MM.1S (cell line): ENCODE measurements at regions not wholly inside any gene's neighbourhood (a gene's known extent, or its start where the extent isn't known, plus 50 kb on each side); places are given as distances from the start of the nearest gene placed in this dataset.
A peak's percentile ranks its signal among the peaks of the same experiment; 100 is the strongest.

Experiments used
- DNase-seq: peaks from one replicate; pipeline ENCODE4 v3.0.0-alpha.2; 2015
- H2AFZ ChIP-seq: fragments of 300-600 bp; sonication (generic); 2 replicates; pipeline ENCODE4 v1.6.0; 2016; ENCODE audit warnings: antibody characterized with exemption, low read length
- H3F3A ChIP-seq: fragments of 300-600 bp; sonication (generic); 2 replicates; pipeline ENCODE4 v1.6.1; 2016; ENCODE audit warnings: mild to moderate bottlenecking, antibody characterized with exemption, low read length, moderate library complexity, mixed read lengths; ENCODE audit not compliant: insufficient read depth
- H3K27ac ChIP-seq: fragments of 300-600 bp; sonication (generic); 2 replicates; pipeline ENCODE4 v1.5.1; 2016; ENCODE audit warnings: mild to moderate bottlenecking, low read length
- H3K27me3 ChIP-seq: fragments of 300-600 bp; sonication (generic); replicated peaks from 2 replicates; pipeline ENCODE4 v1.6.0; 2016; ENCODE audit warnings: low read length; ENCODE audit not compliant: insufficient read depth
- H3K36me3 ChIP-seq: fragments of 300-600 bp; sonication (generic); replicated peaks from 2 replicates; pipeline ENCODE4 v1.6.1; 2016; ENCODE audit warnings: mild to moderate bottlenecking, low read length, mixed read lengths; ENCODE audit not compliant: insufficient read depth
- H3K4me1 ChIP-seq: fragments of 300-600 bp; sonication (generic); 2 replicates; pipeline ENCODE4 v1.6.1; 2016; ENCODE audit warnings: low read length, mixed read lengths
- H3K4me2 ChIP-seq: fragments of 300-600 bp; sonication (generic); 2 replicates; pipeline ENCODE4 v1.6.0; 2016; ENCODE audit warnings: low read depth, low read length
- H3K4me3 ChIP-seq: fragments of 300-600 bp; sonication (generic); 2 replicates; pipeline ENCODE4 v1.5.1; 2016; ENCODE audit warnings: low read length, mixed read lengths
- H3K79me2 ChIP-seq: fragments of 300-600 bp; sonication (generic); 2 replicates; pipeline ENCODE4 v1.6.1; 2016; ENCODE audit warnings: mixed run types, low read length, mixed read lengths
- H3K9ac ChIP-seq: fragments of 300-600 bp; sonication (generic); 2 replicates; pipeline ENCODE4 v1.6.1; 2016; ENCODE audit warnings: low read length, mixed read lengths
- H3K9me2 ChIP-seq: fragments of 300-600 bp; sonication (generic); replicated peaks from 2 replicates; pipeline ENCODE4 v1.6.1; 2016; ENCODE audit warnings: mild to moderate bottlenecking, low read length, mixed read lengths; ENCODE audit not compliant: insufficient read depth
- H3K9me3 ChIP-seq: fragments of 300-600 bp; sonication (generic); replicated peaks from 2 replicates; pipeline ENCODE4 v1.6.1; 2016; ENCODE audit warnings: mild to moderate bottlenecking, low read length, mixed read lengths; ENCODE audit not compliant: insufficient read depth
- H4K20me1 ChIP-seq: fragments of 300-600 bp; sonication (generic); 2 replicates; pipeline ENCODE4 v1.6.1; 2016; ENCODE audit warnings: mild to moderate bottlenecking, low read length, moderate library complexity, mixed read lengths; ENCODE audit not compliant: insufficient read depth
- CTCF ChIP-seq: fragments of 300-600 bp; sonication (generic); IDR thresholded peaks from 2 replicates; pipeline ENCODE4 v1.5.1; 2016; ENCODE audit warnings: antibody characterized with exemption, low read length, mixed read lengths
- EZH2 ChIP-seq: fragments of 300-600 bp; sonication (generic); optimal IDR thresholded peaks from 2 replicates; pipeline ENCODE3; 2017; ENCODE audit warnings: low read depth, mild to moderate bottlenecking, antibody characterized with exemption, low read length, mixed read lengths
- EZH2phosphoT487 ChIP-seq: fragments of 300-600 bp; sonication (generic); IDR thresholded peaks from 2 replicates; pipeline ENCODE4 v1.6.1; 2018; ENCODE audit warnings: antibody characterized with exemption, low read length

- no peak overlapping the region for H3K4me3 ChIP-seq
- no peaks in the 10 kb centered on the region for H3K36me3 ChIP-seq
- no peak overlapping the region for H3K27ac ChIP-seq
- no peaks in the 10 kb centered on the region for H3F3A ChIP-seq
- no peak overlapping the region for H3K4me2 ChIP-seq
- no peaks in the 10 kb centered on the region for H3K9me2 ChIP-seq
- no peak for DNase-seq
- H3K79me2 ChIP-seq: no peaks in the 10 kb centered on the region
- H3K9ac ChIP-seq: no peak overlapping the region
- no peak overlapping the region for H2AFZ ChIP-seq
- H3K9me3 ChIP-seq: no peaks in the 10 kb centered on the region
- no peaks in the 10 kb centered on the region for H4K20me1 ChIP-seq
- no peaks in the 10 kb centered on the region for H3K27me3 ChIP-seq
- TF ChIP-seq CTCF (peak; percentile 56), EZH2phosphoT487 (no peak)
- no peaks in the 10 kb centered on the region; the same call in 1 of the 2 replicates for H3K4me1 ChIP-seq
Observed at GRCh38 chr5:79878721-79879336, 112.2 kb downstream of the MTX3 start.

GRCh38 chr5:79878136-79878679, 112.9 kb downstream of the MTX3 start:
- TF ChIP-seq EZH2 (no peak), EZH2phosphoT487 (no peak), CTCF (no peak)
- Histone ChIP-seq H3K4me3 (no peak overlapping the region), H3K27me3 (no peaks in the 10 kb centered on the region), H4K20me1 (no peaks in the 10 kb centered on the region), H2AFZ (no peak overlapping the region), H3K27ac (no peak overlapping the region), H3K4me2 (no peak overlapping the region), H3K9ac (no peak overlapping the region), H3K4me1 (no peaks in the 10 kb centered on the region), H3F3A (no peaks in the 10 kb centered on the region), H3K9me2 (no peaks in the 10 kb centered on the region), H3K36me3 (no peaks in the 10 kb centered on the region), H3K9me3 (no peaks in the 10 kb centered on the region), H3K79me2 (no peaks in the 10 kb centered on the region)
- no peak for DNase-seq

GRCh38 chr5:79876456-79876855, 114.6 kb downstream of the MTX3 start:
- no peaks in the 10 kb centered on the region for H3K27me3 ChIP-seq
- H3K9me2 ChIP-seq: no peaks in the 10 kb centered on the region
- TF ChIP-seq EZH2phosphoT487 (no peak), EZH2 (no peak), CTCF (no peak)
- H3K27ac ChIP-seq: no peak overlapping the region
- H3K4me3 ChIP-seq: no peak overlapping the region
- no peaks in the 10 kb centered on the region for H4K20me1 ChIP-seq
- no peaks in the 10 kb centered on the region for H3F3A ChIP-seq
- DNase-seq: no peak
- no peak overlapping the region for H3K4me2 ChIP-seq
- H3K9me3 ChIP-seq: no peaks in the 10 kb centered on the region
- H3K79me2 ChIP-seq: no peaks in the 10 kb centered on the region
- no peak overlapping the region for H3K9ac ChIP-seq
- no peaks in the 10 kb centered on the region for H3K4me1 ChIP-seq
- H2AFZ ChIP-seq: no peak overlapping the region
- H3K36me3 ChIP-seq: no peaks in the 10 kb centered on the region
